Activated naive CD4-positive, alpha-beta T cell treated with anti-CD3 and anti-CD28 coated beads, Interleukin-2, amount 50 U/mL, for 24 hours (primary cell): ENCODE measurements at regions not wholly inside any gene's neighbourhood (a gene's known extent, or its start where the extent isn't known, plus 50 kb on each side); places are given as distances from the start of the nearest gene placed in this dataset.

ENCODE experiments used
- H3K27ac Mint-ChIP-seq: one replicate; pipeline ENCODE4 v1.8.0; 2021; ENCODE audit warnings: mild to moderate bottlenecking, mixed read lengths
- H3K27me3 Mint-ChIP-seq: one replicate; pipeline ENCODE4 v1.8.0; 2021; ENCODE audit warnings: mixed read lengths
- H3K36me3 Mint-ChIP-seq: one replicate; pipeline ENCODE4 v1.8.0; 2021; ENCODE audit warnings: mixed read lengths
- H3K4me1 Mint-ChIP-seq: one replicate; pipeline ENCODE4 v1.8.0; 2021; ENCODE audit warnings: mixed read lengths
- H3K4me3 Mint-ChIP-seq: one replicate; pipeline ENCODE4 v1.8.0; 2021; ENCODE audit warnings: mild to moderate bottlenecking, mixed read lengths
- H3K9me3 Mint-ChIP-seq: one replicate; pipeline ENCODE4 v1.8.0; 2021; ENCODE audit warnings: mixed read lengths

DNA sequence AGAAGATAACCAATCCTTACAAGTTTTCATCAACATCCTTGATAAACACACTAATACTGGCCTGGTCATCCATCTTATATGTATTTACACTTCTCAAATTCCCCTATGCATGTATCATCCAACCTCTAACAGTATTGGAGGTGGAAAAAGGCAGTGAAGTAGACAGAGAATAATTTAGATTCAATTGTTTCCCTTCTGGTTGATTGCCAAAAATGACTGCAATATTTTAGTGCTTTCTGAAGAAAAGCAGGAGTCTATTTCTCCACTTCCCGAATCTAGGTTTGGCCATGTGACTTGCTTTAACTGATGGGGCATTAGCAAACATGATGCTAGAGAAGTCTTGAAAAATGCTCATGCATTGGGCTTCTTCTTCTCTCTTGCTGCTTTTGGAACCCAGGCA lies 78.3 kb upstream of the METAP2 start:
- peaks cover 8% of the 10 kb centered on the region for H3K4me1 Mint-ChIP-seq
- H3K4me3 Mint-ChIP-seq = no peak overlapping the region
- peaks cover 6% of the 10 kb centered on the region for H3K9me3 Mint-ChIP-seq
- H3K36me3 Mint-ChIP-seq = peaks cover 2% of the 10 kb centered on the region
- peaks cover 4% of the 10 kb centered on the region for H3K27me3 Mint-ChIP-seq
- H3K27ac Mint-ChIP-seq = no peak overlapping the region

DNA sequence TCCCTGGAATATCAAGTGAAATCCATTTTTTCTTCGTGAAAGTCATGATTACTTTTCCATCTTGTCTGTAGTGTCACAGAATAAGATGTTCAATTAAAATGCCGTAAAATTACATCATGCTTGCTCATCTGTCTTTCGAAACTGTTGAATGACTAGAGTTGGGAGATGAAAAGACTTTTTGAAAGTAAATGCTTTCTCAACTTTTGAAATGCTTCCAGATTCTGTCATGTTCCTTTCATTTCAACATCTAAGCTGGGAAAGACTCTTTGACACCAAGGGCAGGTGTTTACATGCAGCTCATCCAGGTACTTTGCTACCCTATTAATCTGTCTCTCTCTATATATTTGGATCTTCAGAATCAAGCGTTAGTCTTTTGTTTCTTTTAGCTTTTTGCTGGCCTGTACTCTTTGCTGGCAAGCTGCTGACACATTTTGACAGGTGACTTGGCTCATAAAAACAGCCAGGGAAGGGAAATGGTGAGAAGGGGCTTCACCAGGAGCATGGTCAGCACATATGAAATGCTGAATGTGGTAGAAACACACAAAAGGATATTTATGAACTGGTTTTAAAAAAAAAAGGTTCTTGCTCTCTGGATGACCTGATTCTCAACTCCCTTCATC lies 77.0 kb upstream of the METAP2 start:
- Mint-ChIP-seq H3K4me1 (peaks cover 8% of the 10 kb centered on the region), H3K4me3 (no peak overlapping the region), H3K27ac (peak overlapping the region; percentile 13), H3K27me3 (peaks cover 4% of the 10 kb centered on the region), H3K36me3 (peaks cover 2% of the 10 kb centered on the region), H3K9me3 (peaks cover 6% of the 10 kb centered on the region)

GRCh38 chr12:95397571-95397970 lies 76.4 kb upstream of the METAP2 start:
- Mint-ChIP-seq H3K27ac (no peak overlapping the region), H3K9me3 (peaks cover 6% of the 10 kb centered on the region), H3K4me1 (peaks cover 8% of the 10 kb centered on the region), H3K27me3 (peaks cover 4% of the 10 kb centered on the region), H3K4me3 (no peak overlapping the region), H3K36me3 (peaks cover 2% of the 10 kb centered on the region)

DNA sequence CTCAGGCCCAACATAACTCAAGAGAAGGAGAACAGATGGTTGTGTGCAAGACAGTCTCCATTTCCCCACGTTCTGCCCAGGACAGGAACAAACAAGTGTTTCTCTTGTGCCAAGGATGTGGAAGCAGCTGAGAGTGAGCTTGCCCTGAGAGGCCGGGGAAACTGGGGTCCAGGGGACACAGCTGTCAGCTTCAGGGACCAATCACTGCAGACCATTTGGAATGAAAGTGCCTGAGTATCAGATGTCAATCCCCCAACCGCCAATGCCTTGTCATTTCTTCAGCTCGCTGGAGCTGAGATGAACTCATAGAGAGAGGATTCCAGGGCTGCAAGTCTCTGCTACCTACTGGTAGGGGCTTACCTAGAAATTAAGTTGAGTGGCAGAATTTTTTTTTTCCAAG lies 71.9 kb upstream of the METAP2 start:
- H3K27me3 Mint-ChIP-seq = peaks cover 1% of the 10 kb centered on the region
- no peaks in the 10 kb centered on the region for H3K36me3 Mint-ChIP-seq
- no peak overlapping the region for H3K27ac Mint-ChIP-seq
- no peaks in the 10 kb centered on the region for H3K9me3 Mint-ChIP-seq
- H3K4me1 Mint-ChIP-seq = peaks cover 1% of the 10 kb centered on the region
- no peak overlapping the region for H3K4me3 Mint-ChIP-seq

DNA sequence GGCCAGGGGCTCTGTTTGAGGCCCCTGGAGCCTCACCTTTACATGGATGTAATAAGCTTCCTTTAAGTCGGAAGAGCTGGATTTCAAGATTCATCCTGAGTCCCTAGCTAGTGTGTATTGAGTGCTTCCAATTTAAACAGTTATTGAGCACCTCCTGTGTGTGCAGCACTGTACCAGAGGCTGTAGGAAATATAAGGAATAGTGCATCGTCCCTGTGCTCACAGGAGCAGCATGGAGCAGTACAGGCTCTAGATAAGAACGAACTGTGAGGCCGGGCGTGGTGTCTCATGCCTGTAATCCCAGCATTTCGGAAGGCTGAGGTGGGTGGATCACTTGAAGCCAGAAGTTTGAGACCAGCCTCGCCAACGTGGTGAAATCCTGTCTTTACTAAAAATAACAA lies 65.8 kb upstream of the METAP2 start:
- Mint-ChIP-seq H3K4me1 (no peaks in the 10 kb centered on the region), H3K27me3 (peaks cover 2% of the 10 kb centered on the region), H3K9me3 (no peaks in the 10 kb centered on the region), H3K4me3 (no peak overlapping the region), H3K27ac (no peak overlapping the region), H3K36me3 (no peaks in the 10 kb centered on the region)

GRCh38 chr12:95411057-95411456 lies 62.9 kb upstream of the METAP2 start:
- Mint-ChIP-seq H3K4me1 (no peaks in the 10 kb centered on the region), H3K27ac (no peak overlapping the region), H3K36me3 (no peaks in the 10 kb centered on the region), H3K9me3 (no peaks in the 10 kb centered on the region), H3K27me3 (peaks cover 2% of the 10 kb centered on the region), H3K4me3 (no peak overlapping the region)

DNA sequence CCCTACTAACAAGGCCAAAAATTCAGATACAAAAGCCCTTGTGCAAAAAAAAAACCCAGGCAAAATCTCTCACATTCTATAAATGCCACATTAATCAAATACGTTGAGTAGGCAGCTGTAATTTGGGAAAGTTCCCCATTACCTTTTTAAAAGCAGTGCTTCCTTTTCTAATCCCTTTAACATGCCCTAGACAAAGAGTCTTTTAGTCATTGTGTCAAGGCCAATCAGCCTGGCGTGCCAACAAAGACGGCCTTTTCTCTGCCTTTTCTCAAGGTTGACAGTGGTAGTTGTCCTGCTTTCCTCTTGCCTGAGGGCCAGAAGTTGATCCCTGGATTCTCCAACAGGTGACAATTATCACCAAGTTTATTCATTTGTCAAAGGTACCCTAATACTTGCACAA lies 62.5 kb upstream of the METAP2 start:
- Mint-ChIP-seq H3K27ac (no peak overlapping the region), H3K9me3 (no peaks in the 10 kb centered on the region), H3K36me3 (no peaks in the 10 kb centered on the region), H3K4me3 (no peak overlapping the region), H3K27me3 (peaks cover 2% of the 10 kb centered on the region), H3K4me1 (no peaks in the 10 kb centered on the region)

DNA sequence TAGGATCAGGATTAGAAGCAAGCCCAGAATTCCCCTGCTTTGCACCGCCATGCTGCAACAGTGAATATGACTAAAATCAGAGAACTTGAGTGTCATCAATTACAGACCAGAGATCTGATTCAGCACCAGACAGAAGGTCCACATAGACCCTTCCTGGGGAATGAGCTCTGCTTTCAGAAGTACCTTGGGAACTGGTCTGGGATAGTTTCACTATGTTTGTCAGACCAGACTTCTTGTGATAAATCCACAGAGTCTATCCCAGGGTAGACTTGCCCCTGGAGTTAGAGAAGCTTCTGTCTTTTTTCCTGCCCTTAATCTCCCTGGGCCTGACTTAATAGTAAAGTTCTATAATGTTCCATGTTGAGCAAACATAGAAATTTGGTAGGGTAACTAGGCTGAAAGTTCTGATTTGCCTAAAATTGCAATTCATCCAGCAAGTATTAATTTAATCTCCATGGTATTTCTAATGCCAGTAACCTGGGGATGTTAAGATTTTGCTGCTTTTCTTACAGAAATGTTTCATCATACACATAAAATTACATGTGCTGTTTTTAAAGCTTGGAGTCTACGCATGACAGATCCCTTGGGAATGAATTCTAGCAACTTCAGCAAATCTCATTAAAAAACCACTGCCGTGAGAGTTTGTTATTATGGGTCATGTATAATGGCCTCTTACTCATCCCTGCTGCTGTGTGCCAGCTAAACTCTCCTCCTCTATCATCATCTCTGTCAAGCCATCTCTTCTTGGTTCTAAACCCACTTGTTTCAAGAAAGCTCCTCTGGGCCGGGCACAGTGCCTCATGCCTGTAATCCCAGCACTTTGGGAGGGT lies 61.3 kb upstream of the METAP2 start:
- no peak overlapping the region for H3K4me3 Mint-ChIP-seq
- no peaks in the 10 kb centered on the region for H3K9me3 Mint-ChIP-seq
- H3K4me1 Mint-ChIP-seq = no peaks in the 10 kb centered on the region
- peaks cover 2% of the 10 kb centered on the region for H3K27me3 Mint-ChIP-seq
- H3K36me3 Mint-ChIP-seq = no peaks in the 10 kb centered on the region
- no peak overlapping the region for H3K27ac Mint-ChIP-seq

DNA sequence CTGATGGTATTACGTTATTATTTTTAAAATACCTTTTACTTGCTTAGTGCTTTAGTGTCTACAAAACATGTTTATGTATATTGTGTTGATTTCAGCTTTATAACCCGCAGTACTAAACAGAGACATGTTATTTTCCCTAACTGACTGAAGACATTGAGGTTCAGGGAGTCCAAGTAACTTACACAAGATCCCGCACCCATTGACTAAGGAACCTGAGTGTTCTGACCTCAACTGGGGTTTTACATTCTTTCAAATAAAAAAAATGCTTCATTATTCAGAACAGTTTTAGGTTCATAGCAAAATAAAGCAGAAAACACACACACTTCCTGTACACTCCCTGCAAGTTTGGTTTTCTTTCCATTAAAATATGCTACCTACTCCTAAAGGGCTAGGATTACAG lies 60.4 kb upstream of the METAP2 start:
- no peak overlapping the region for H3K27ac Mint-ChIP-seq
- no peaks in the 10 kb centered on the region for H3K36me3 Mint-ChIP-seq
- no peak overlapping the region for H3K4me3 Mint-ChIP-seq
- no peaks in the 10 kb centered on the region for H3K9me3 Mint-ChIP-seq
- no peaks in the 10 kb centered on the region for H3K4me1 Mint-ChIP-seq
- H3K27me3 Mint-ChIP-seq = peaks cover 2% of the 10 kb centered on the region

GRCh38 chr12:95415451-95415850 lies 58.5 kb upstream of the METAP2 start:
- no peak overlapping the region for H3K4me3 Mint-ChIP-seq
- peaks cover 2% of the 10 kb centered on the region for H3K27me3 Mint-ChIP-seq
- H3K9me3 Mint-ChIP-seq = no peaks in the 10 kb centered on the region
- H3K27ac Mint-ChIP-seq = no peak overlapping the region
- H3K4me1 Mint-ChIP-seq = no peaks in the 10 kb centered on the region
- H3K36me3 Mint-ChIP-seq = no peaks in the 10 kb centered on the region

GRCh38 chr12:95416111-95416636 lies 57.8 kb upstream of the METAP2 start:
- Mint-ChIP-seq H3K27me3 (no peaks in the 10 kb centered on the region), H3K9me3 (no peaks in the 10 kb centered on the region), H3K36me3 (no peaks in the 10 kb centered on the region), H3K4me3 (no peak overlapping the region), H3K27ac (no peak overlapping the region), H3K4me1 (no peaks in the 10 kb centered on the region)

DNA sequence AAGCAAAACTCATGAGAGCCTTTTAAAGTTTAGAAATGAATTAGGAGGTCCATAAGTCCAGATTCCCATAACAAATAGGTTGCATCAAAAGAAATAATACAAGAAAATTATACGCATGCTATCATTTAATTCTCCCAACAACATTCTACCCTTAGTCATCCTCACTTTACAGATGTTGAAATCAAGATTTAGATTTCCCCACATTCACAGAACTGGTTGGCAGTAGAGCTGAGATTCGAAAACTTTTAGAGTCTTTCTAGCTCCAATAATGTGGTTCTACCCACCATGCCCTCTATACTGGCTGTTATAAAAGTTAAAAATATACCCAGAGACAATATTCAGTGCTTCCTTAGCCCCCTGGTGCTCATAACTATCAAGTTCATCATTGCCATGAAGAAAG lies 56.6 kb upstream of the METAP2 start:
- Mint-ChIP-seq H3K36me3 (no peaks in the 10 kb centered on the region), H3K9me3 (no peaks in the 10 kb centered on the region), H3K27ac (no peak overlapping the region), H3K27me3 (no peaks in the 10 kb centered on the region), H3K4me3 (no peak overlapping the region), H3K4me1 (no peaks in the 10 kb centered on the region)

DNA sequence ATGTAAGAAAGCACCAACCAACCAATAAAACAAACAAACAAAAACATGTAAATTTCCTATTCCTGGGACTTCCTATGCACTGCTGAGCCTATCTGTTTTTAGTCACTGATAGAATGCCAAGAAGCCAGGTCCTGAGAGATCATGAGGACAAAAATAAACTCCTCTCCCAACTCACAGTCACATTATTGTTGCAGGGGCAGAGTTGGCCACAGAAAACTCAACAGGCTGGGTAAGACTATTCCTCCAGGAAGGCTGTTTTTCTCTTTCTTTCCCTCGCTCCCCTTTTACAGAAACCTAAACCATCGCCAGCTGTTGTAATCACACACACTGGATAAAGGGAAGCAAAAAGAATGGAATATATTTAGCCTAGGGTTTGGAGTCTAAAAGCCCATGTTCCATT lies 55.8 kb upstream of the METAP2 start:
- Mint-ChIP-seq H3K27me3 (no peaks in the 10 kb centered on the region), H3K9me3 (no peaks in the 10 kb centered on the region), H3K36me3 (no peaks in the 10 kb centered on the region), H3K4me3 (no peak overlapping the region), H3K27ac (no peak overlapping the region), H3K4me1 (no peaks in the 10 kb centered on the region)
